DMS 273 (cell line): ENCODE measurements at regions not wholly inside any gene's neighbourhood (a gene's known extent, or its start where the extent isn't known, plus 50 kb on each side); places are given as distances from the start of the nearest gene placed in this dataset.

Source experiments
- DNase-seq: peaks from one replicate; lab custom pipeline; 2025; ENCODE audit not compliant: unreplicated experiment; lab: John Stamatoyannopoulos, UW

GRCh38 chr7:13518738-13519137 is 470.7 kb downstream of the ETV1 start:
- DNase-seq: no peak

GRCh38 chr7:13524076-13524475 is 465.4 kb downstream of the ETV1 start:
- no peak for DNase-seq

- peak; percentile 37 for DNase-seq
Observed at GRCh38 chr7:13532028-13532753, 457.3 kb downstream of the ETV1 start.

- no peak for DNase-seq
Observed at GRCh38 chr7:13538669-13539068, 450.8 kb downstream of the ETV1 start.

- no peak for DNase-seq
Observed at GRCh38 chr7:13540429-13540828, 449.0 kb downstream of the ETV1 start.

- DNase-seq: no peak
Observed at GRCh38 chr7:13541326-13541725, 448.1 kb downstream of the ETV1 start.

GRCh38 chr7:13542451-13542850 is 447.0 kb downstream of the ETV1 start:
- no peak for DNase-seq

- DNase-seq: peak; percentile 95
Observed at GRCh38 chr7:13551503-13551902, 438.0 kb downstream of the ETV1 start.

GRCh38 chr7:13560441-13560840 is 429.0 kb downstream of the ETV1 start:
- DNase-seq: no peak

GRCh38 chr7:13563257-13563656 is 426.2 kb downstream of the ETV1 start:
- DNase-seq: no peak

- DNase-seq: no peak
Observed at GRCh38 chr7:13563680-13564079, 425.8 kb downstream of the ETV1 start.

GRCh38 chr7:13577566-13578145 is 411.8 kb downstream of the ETV1 start:
- no peak for DNase-seq

GRCh38 chr7:13578294-13578693 is 411.2 kb downstream of the ETV1 start:
- no peak for DNase-seq

GRCh38 chr7:13581097-13581496 is 408.4 kb downstream of the ETV1 start:
- no peak for DNase-seq

- no peak for DNase-seq
Observed at GRCh38 chr7:13593854-13594253, 395.6 kb downstream of the ETV1 start.

- peak; percentile 22 for DNase-seq
Observed at GRCh38 chr7:13602036-13602435, 387.4 kb downstream of the ETV1 start.

- DNase-seq: no peak
Observed at GRCh38 chr7:13603016-13603415, 386.4 kb downstream of the ETV1 start.

GRCh38 chr7:13603661-13604060 is 385.8 kb downstream of the ETV1 start:
- DNase-seq: no peak

GRCh38 chr7:13604178-13604577 is 385.3 kb downstream of the ETV1 start:
- DNase-seq: no peak

GRCh38 chr7:13610372-13610771 is 379.1 kb downstream of the ETV1 start:
- DNase-seq: no peak

- no peak for DNase-seq
Observed at GRCh38 chr7:13615679-13616078, 373.8 kb downstream of the ETV1 start.

- DNase-seq: no peak
Observed at GRCh38 chr7:13627455-13627854, 362.0 kb downstream of the ETV1 start.
